ENCODE measurements at regions not wholly inside any gene's neighbourhood (a gene's known extent, or its start where the extent isn't known, plus 50 kb on each side); places are given as distances from the start of the nearest gene placed in this dataset.
"Not testable (repeated sequence)": the region's sequence is repeated elsewhere in the genome, so short reads cannot be mapped to it uniquely, and the experiment has no call there.

GRCh38 chr6:167690931-167691330, 135.8 kb upstream of the AFDN start:
- Histone ChIP-seq H3K27ac (ENCODE audit: low read depth in 1 of 2, low read length in 1 of 2) (no peak overlapping the region), H3K4me3 (ENCODE audit: low read length in 2 of 2) (no peak overlapping the region), H3K27me3 (ENCODE audit: control insufficient read depth in 2 of 2, insufficient read depth in 1 of 2, low read length in 1 of 2) (peaks cover 0 to 5% of the 10 kb centered on the region in 2 donors), H3K36me3 (ENCODE audit: control insufficient read depth in 2 of 2, insufficient read depth in 2 of 2, low read length in 1 of 2) (no peaks in the 10 kb centered on the region), H3K4me1 (ENCODE audit: control insufficient read depth in 2 of 2, insufficient read depth in 2 of 2, low read length in 2 of 2) (no peaks in the 10 kb centered on the region), H3K9me3 (ENCODE audit: control insufficient read depth in 2 of 2, insufficient read depth in 1 of 2, low read length in 1 of 2) (no peaks in the 10 kb centered on the region)
- DNase-seq (ENCODE audit: low read depth in 6 of 9, low spot score in 9 of 9) = no peak
- WGBS = 94% methylated on average over 6 of the region's 6 CpGs

GRCh38 chr6:167691533-167692312, 135.0 kb upstream of the AFDN start:
- Histone ChIP-seq H3K4me1 (ENCODE audit: control insufficient read depth in 2 of 2, insufficient read depth in 2 of 2, low read length in 2 of 2) (no peaks in the 10 kb centered on the region), H3K27me3 (ENCODE audit: control insufficient read depth in 2 of 2, insufficient read depth in 1 of 2, low read length in 1 of 2) (peaks cover 0 to 5% of the 10 kb centered on the region in 2 donors), H3K36me3 (ENCODE audit: control insufficient read depth in 2 of 2, insufficient read depth in 2 of 2, low read length in 1 of 2) (no peaks in the 10 kb centered on the region), H3K4me3 (ENCODE audit: low read length in 2 of 2) (no peak overlapping the region), H3K9me3 (ENCODE audit: control insufficient read depth in 2 of 2, insufficient read depth in 1 of 2, low read length in 1 of 2) (no peaks in the 10 kb centered on the region), H3K27ac (ENCODE audit: low read depth in 1 of 2, low read length in 1 of 2) (no peak overlapping the region)
- WGBS = 95% methylated on average over 13 of the region's 13 CpGs
- DNase-seq (ENCODE audit: low read depth in 6 of 9, low spot score in 9 of 9) = no peak

- H3K36me3 ChIP-seq (ENCODE audit: control insufficient read depth in 2 of 2, insufficient read depth in 2 of 2, low read length in 1 of 2); DNase-seq (ENCODE audit: low read depth in 6 of 9, low spot score in 9 of 9); H3K27me3 ChIP-seq (ENCODE audit: control insufficient read depth in 2 of 2, insufficient read depth in 1 of 2, low read length in 1 of 2); H3K27ac ChIP-seq (ENCODE audit: low read depth in 1 of 2, low read length in 1 of 2); H3K9me3 ChIP-seq (ENCODE audit: control insufficient read depth in 2 of 2, insufficient read depth in 1 of 2, low read length in 1 of 2); H3K4me3 ChIP-seq (ENCODE audit: low read length in 2 of 2); H3K4me1 ChIP-seq (ENCODE audit: control insufficient read depth in 2 of 2, insufficient read depth in 2 of 2, low read length in 2 of 2): not testable (repeated sequence)
- WGBS = 98% methylated on average over 8 of the region's 8 CpGs
These were observed 133.2 kb upstream of the AFDN start for GRCh38 chr6:167693478-167693877.

GRCh38 chr6:167695831-167696230, 130.9 kb upstream of the AFDN start:
- H3K9me3 ChIP-seq (ENCODE audit: control insufficient read depth in 2 of 2, insufficient read depth in 1 of 2, low read length in 1 of 2) = no peaks in the 10 kb centered on the region
- 95% methylated on average over 13 of the region's 13 CpGs for WGBS
- peaks cover 0 to 8% of the 10 kb centered on the region in 2 donors for H3K4me1 ChIP-seq (ENCODE audit: control insufficient read depth in 2 of 2, insufficient read depth in 2 of 2, low read length in 2 of 2)
- H3K4me3 ChIP-seq (ENCODE audit: low read length in 2 of 2) = no peak overlapping the region
- no peak for DNase-seq (ENCODE audit: low read depth in 6 of 9, low spot score in 9 of 9)
- no peak overlapping the region for H3K27ac ChIP-seq (ENCODE audit: low read depth in 1 of 2, low read length in 1 of 2)
- no peaks in the 10 kb centered on the region for H3K36me3 ChIP-seq (ENCODE audit: control insufficient read depth in 2 of 2, insufficient read depth in 2 of 2, low read length in 1 of 2)
- peaks cover 4 to 27% of the 10 kb centered on the region in 2 donors for H3K27me3 ChIP-seq (ENCODE audit: control insufficient read depth in 2 of 2, insufficient read depth in 1 of 2, low read length in 1 of 2)

GRCh38 chr6:167696296-167696695, 130.4 kb upstream of the AFDN start:
- DNase-seq (ENCODE audit: low read depth in 6 of 9, low spot score in 9 of 9) = no peak
- Histone ChIP-seq H3K4me1 (ENCODE audit: control insufficient read depth in 2 of 2, insufficient read depth in 2 of 2, low read length in 2 of 2) (peaks cover 0 to 8% of the 10 kb centered on the region in 2 donors), H3K27me3 (ENCODE audit: control insufficient read depth in 2 of 2, insufficient read depth in 1 of 2, low read length in 1 of 2) (peaks cover 4 to 27% of the 10 kb centered on the region in 2 donors), H3K4me3 (ENCODE audit: low read length in 2 of 2) (no peak overlapping the region), H3K36me3 (ENCODE audit: control insufficient read depth in 2 of 2, insufficient read depth in 2 of 2, low read length in 1 of 2) (no peaks in the 10 kb centered on the region), H3K9me3 (ENCODE audit: control insufficient read depth in 2 of 2, insufficient read depth in 1 of 2, low read length in 1 of 2) (no peaks in the 10 kb centered on the region), H3K27ac (ENCODE audit: low read depth in 1 of 2, low read length in 1 of 2) (no peak overlapping the region)
- WGBS = 97% methylated on average over 6 of the region's 6 CpGs

- 95% methylated on average over 11 of the region's 11 CpGs for WGBS
- H3K4me3 ChIP-seq (ENCODE audit: low read length in 2 of 2) = no peak overlapping the region
- no peak overlapping the region for H3K27ac ChIP-seq (ENCODE audit: low read depth in 1 of 2, low read length in 1 of 2)
- peaks cover 0 to 8% of the 10 kb centered on the region in 2 donors for H3K4me1 ChIP-seq (ENCODE audit: control insufficient read depth in 2 of 2, insufficient read depth in 2 of 2, low read length in 2 of 2)
- H3K27me3 ChIP-seq (ENCODE audit: control insufficient read depth in 2 of 2, insufficient read depth in 1 of 2, low read length in 1 of 2) = peaks cover 4 to 27% of the 10 kb centered on the region in 2 donors
- DNase-seq (ENCODE audit: low read depth in 6 of 9, low spot score in 9 of 9) = no peak
- no peaks in the 10 kb centered on the region for H3K9me3 ChIP-seq (ENCODE audit: control insufficient read depth in 2 of 2, insufficient read depth in 1 of 2, low read length in 1 of 2)
- H3K36me3 ChIP-seq (ENCODE audit: control insufficient read depth in 2 of 2, insufficient read depth in 2 of 2, low read length in 1 of 2) = no peaks in the 10 kb centered on the region
These were observed 129.4 kb upstream of the AFDN start for GRCh38 chr6:167697316-167697715.

- H3K27ac ChIP-seq (ENCODE audit: low read depth in 1 of 2, low read length in 1 of 2) = no peak overlapping the region
- DNase-seq (ENCODE audit: low read depth in 6 of 9, low spot score in 9 of 9) = no peak
- 90% methylated on average over 12 of the region's 12 CpGs for WGBS
- peaks cover 6 to 32% of the 10 kb centered on the region in 2 donors for H3K27me3 ChIP-seq (ENCODE audit: control insufficient read depth in 2 of 2, insufficient read depth in 1 of 2, low read length in 1 of 2)
- peaks cover 0 to under 1% of the 10 kb centered on the region in 2 donors for H3K9me3 ChIP-seq (ENCODE audit: control insufficient read depth in 2 of 2, insufficient read depth in 1 of 2, low read length in 1 of 2)
- no peak overlapping the region for H3K4me3 ChIP-seq (ENCODE audit: low read length in 2 of 2)
- H3K4me1 ChIP-seq (ENCODE audit: control insufficient read depth in 2 of 2, insufficient read depth in 2 of 2, low read length in 2 of 2) = peaks cover 0 to 8% of the 10 kb centered on the region in 2 donors
- no peaks in the 10 kb centered on the region for H3K36me3 ChIP-seq (ENCODE audit: control insufficient read depth in 2 of 2, insufficient read depth in 2 of 2, low read length in 1 of 2)
These were observed 128.2 kb upstream of the AFDN start for GRCh38 chr6:167698540-167698939.

GRCh38 chr6:167699141-167699931, 127.4 kb upstream of the AFDN start:
- H3K4me1 ChIP-seq (ENCODE audit: control insufficient read depth in 2 of 2, insufficient read depth in 2 of 2, low read length in 2 of 2) = peaks cover 0 to 8% of the 10 kb centered on the region in 2 donors
- DNase-seq (ENCODE audit: low read depth in 6 of 9, low spot score in 9 of 9) = peak in 3 of 9 donors; percentile 14 to 44 (median 43)
- peak overlapping the region in 1 of 2 donors; percentile 24 for H3K4me3 ChIP-seq (ENCODE audit: low read length in 2 of 2)

GRCh38 chr6:167700199-167700598, 126.5 kb upstream of the AFDN start:
- Histone ChIP-seq H3K9me3 (ENCODE audit: control insufficient read depth in 2 of 2, insufficient read depth in 1 of 2, low read length in 1 of 2) (peaks cover 0 to 6% of the 10 kb centered on the region in 2 donors), H3K27ac (ENCODE audit: low read depth in 1 of 2, low read length in 1 of 2) (no peak overlapping the region), H3K36me3 (ENCODE audit: control insufficient read depth in 2 of 2, insufficient read depth in 2 of 2, low read length in 1 of 2) (no peaks in the 10 kb centered on the region), H3K4me3 (ENCODE audit: low read length in 2 of 2) (no peak overlapping the region), H3K27me3 (ENCODE audit: control insufficient read depth in 2 of 2, insufficient read depth in 1 of 2, low read length in 1 of 2) (peaks cover 9 to 47% of the 10 kb centered on the region in 2 donors), H3K4me1 (ENCODE audit: control insufficient read depth in 2 of 2, insufficient read depth in 2 of 2, low read length in 2 of 2) (peaks cover 0 to 9% of the 10 kb centered on the region in 2 donors)
- 84% methylated on average over 8 of the region's 8 CpGs for WGBS
- DNase-seq (ENCODE audit: low read depth in 6 of 9, low spot score in 9 of 9) = no peak

More at GRCh38 chr6:167699141-167699931, 127.4 kb upstream of the AFDN start:
- peaks cover 0 to 6% of the 10 kb centered on the region in 2 donors for H3K9me3 ChIP-seq (ENCODE audit: control insufficient read depth in 2 of 2, insufficient read depth in 1 of 2, low read length in 1 of 2)
- 13% methylated on average over 21 of the region's 21 CpGs for WGBS
- H3K27me3 ChIP-seq (ENCODE audit: control insufficient read depth in 2 of 2, insufficient read depth in 1 of 2, low read length in 1 of 2) = peaks cover 6 to 38% of the 10 kb centered on the region in 2 donors
- peak overlapping the region; percentile 55 to 74 for H3K27ac ChIP-seq (ENCODE audit: low read depth in 1 of 2, low read length in 1 of 2)
- H3K36me3 ChIP-seq (ENCODE audit: control insufficient read depth in 2 of 2, insufficient read depth in 2 of 2, low read length in 1 of 2) = no peaks in the 10 kb centered on the region
